Fibroblast of peridontal ligament (primary cell): ENCODE measurements at regions not wholly inside any gene's neighbourhood (a gene's known extent, or its start where the extent isn't known, plus 50 kb on each side); places are given as distances from the start of the nearest gene placed in this dataset.
"Not testable (repeated sequence)": the region's sequence is repeated elsewhere in the genome, so short reads cannot be mapped to it uniquely, and the experiment has no call there.

ENCODE experiments used
- DNase-seq: peaks from one replicate; pipeline ENCODE4 v3.0.0-alpha.2; 2010; ENCODE audit errors: extremely low read depth

- no peak for DNase-seq
Observed at GRCh38 chr10:111265341-111265740, 188.5 kb downstream of the ADRA2A start.

GRCh38 chr10:111266165-111266564 lies 189.3 kb downstream of the ADRA2A start:
- DNase-seq = no peak

GRCh38 chr10:111267673-111268072 lies 190.8 kb downstream of the ADRA2A start:
- no peak for DNase-seq

- no peak for DNase-seq
Observed at GRCh38 chr10:111273235-111273634, 196.4 kb downstream of the ADRA2A start.

- no peak for DNase-seq
Observed at GRCh38 chr10:111273635-111274034, 196.8 kb downstream of the ADRA2A start.

- DNase-seq = no peak
Observed at GRCh38 chr10:111275091-111275490, 198.3 kb downstream of the ADRA2A start.

GRCh38 chr10:111277661-111278060 lies 200.8 kb downstream of the ADRA2A start:
- DNase-seq = no peak

GRCh38 chr10:111278266-111278665 lies 201.4 kb downstream of the ADRA2A start:
- no peak for DNase-seq

- peak; percentile 5 for DNase-seq
Observed at GRCh38 chr10:111281516-111281915, 204.7 kb downstream of the ADRA2A start.

- no peak for DNase-seq
Observed at GRCh38 chr10:111289461-111289860, 212.6 kb downstream of the ADRA2A start.

- no peak for DNase-seq
Observed at GRCh38 chr10:111290649-111291048, 213.8 kb downstream of the ADRA2A start.

- no peak for DNase-seq
Observed at GRCh38 chr10:111295788-111296187, 219.0 kb downstream of the ADRA2A start.

- DNase-seq = peak; percentile 49
Observed at GRCh38 chr10:111297351-111297848, 220.6 kb downstream of the ADRA2A start.

- no peak for DNase-seq
Observed at GRCh38 chr10:111298031-111298430, 221.2 kb downstream of the ADRA2A start.

GRCh38 chr10:111299037-111299436 lies 222.2 kb downstream of the ADRA2A start:
- DNase-seq = no peak

GRCh38 chr10:111303887-111304286 lies 227.1 kb downstream of the ADRA2A start:
- DNase-seq = no peak

GRCh38 chr10:111316722-111317212 lies 239.9 kb downstream of the ADRA2A start:
- DNase-seq = no peak

- no peak for DNase-seq
Observed at GRCh38 chr10:111319866-111320265, 243.0 kb downstream of the ADRA2A start.

- peak; percentile 23 for DNase-seq
Observed at GRCh38 chr10:111323389-111323966, 246.6 kb downstream of the ADRA2A start.

GRCh38 chr10:111332174-111332573 lies 255.3 kb downstream of the ADRA2A start:
- not testable (repeated sequence) for DNase-seq

GRCh38 chr10:111335826-111336225 lies 259.0 kb downstream of the ADRA2A start:
- DNase-seq = no peak

GRCh38 chr10:111338035-111338434 lies 261.2 kb downstream of the ADRA2A start:
- no peak for DNase-seq

- no peak for DNase-seq
Observed at GRCh38 chr10:111338805-111339204, 262.0 kb downstream of the ADRA2A start.

- no peak for DNase-seq
Observed at GRCh38 chr10:111344804-111345203, 268.0 kb downstream of the ADRA2A start.
